ENCODE measurements at regions not wholly inside any gene's neighbourhood (a gene's known extent, or its start where the extent isn't known, plus 50 kb on each side); places are given as distances from the start of the nearest gene placed in this dataset.
A peak's percentile ranks its signal among the peaks of the same experiment; 100 is the strongest.
"Not testable (repeated sequence)": the region's sequence is repeated elsewhere in the genome, so short reads cannot be mapped to it uniquely, and the experiment has no call there.

DNA sequence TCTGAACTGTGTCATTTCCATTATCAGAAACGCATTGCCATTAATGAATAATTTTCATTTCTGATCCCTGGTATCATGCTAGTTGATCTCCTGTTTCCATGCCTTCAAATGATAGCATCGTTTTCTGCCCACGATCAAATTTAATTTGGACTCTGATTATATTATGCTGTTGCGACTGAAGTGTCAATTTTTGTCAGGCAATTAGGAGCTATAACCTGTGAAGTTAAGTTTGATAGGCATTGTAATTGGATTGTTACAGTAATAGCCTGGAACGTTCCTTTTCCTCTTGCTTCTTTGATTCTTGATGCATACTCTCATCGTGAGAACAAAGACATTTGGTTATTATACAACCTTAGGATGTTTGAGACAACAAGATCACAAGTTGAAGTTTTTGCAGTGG lies 356.3 kb downstream of the VRK1 start:
- no peak for DNase-seq

DNA sequence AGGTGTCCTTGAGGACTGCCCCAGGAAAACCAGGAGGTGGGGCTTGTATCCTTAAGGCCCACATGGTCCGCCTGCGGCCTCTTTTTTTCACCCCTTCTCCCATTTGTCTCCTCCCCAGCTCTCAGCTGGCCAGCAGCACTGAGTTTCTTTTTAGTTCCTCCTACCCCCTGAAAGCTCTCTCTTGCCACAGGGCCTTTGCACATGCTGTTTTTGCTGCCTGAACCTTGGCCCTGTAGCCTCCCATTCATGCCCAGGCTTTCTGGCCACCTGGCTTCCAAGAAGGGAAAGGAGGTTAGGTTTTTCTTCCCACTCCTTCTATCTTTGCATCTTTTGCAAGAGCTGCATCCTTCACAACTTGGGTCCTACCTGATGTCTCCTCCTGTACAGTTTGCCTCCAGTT lies 358.1 kb downstream of the VRK1 start:
- no peak for DNase-seq

DNA sequence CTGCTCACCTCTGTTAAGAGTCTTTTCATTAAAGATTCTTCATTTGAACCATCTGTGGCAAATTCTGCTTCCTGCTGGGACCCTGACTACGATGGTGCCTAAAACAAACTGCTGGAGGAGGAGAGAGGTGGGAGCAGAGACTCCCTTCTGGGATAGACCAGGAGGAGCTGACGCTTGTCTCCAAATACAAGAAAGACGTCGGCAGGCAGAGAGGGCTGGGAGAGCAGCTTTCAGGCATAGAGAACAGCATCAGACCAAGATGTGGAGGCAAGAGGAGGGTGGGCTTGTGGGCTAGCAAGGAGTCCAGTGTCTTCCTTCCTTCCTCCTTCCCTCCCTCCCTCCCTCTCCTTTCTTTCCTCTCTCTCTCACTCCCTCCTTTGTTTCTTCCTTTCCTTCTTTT lies 358.6 kb downstream of the VRK1 start:
- no peak for DNase-seq

DNA sequence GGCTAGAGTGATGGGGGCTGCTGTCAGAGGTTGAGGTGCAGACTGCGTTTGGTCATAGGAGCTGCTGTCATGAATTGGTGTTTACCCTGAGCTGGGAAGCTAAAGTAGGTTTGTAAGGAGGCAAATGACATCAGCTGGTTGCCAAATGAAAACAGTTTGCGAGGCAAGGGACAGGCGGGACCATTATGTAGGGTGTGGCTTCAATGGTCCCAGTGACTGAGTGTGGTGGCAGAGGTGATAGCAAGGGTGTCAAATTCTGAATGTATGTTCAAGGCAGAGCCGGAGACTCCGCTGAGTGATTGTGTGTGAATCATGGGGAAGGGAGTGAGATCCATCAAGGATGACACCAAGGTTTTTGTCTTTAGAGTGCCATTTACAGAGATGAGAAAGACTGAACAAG lies 359.5 kb downstream of the VRK1 start:
- no peak for DNase-seq

DNA sequence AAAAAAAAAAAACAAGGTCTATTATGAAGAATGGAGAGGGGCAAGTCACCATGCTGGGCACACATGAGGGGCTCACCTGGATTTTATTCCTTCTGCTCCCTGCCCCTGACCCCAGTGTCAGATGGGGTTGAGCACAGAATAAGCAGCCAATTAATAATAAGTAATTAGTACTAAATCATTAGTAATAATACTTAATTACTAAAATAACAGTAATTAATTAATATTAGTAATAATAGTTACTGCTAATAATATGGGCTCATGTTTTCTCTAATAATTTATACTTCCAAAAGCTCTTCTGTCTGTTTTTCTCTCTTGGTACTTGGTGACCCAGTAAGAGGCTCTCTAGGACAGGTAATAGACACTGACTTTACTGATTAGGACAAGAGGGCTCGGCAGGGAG lies 360.9 kb downstream of the VRK1 start:
- DNase-seq, result no peak

DNA sequence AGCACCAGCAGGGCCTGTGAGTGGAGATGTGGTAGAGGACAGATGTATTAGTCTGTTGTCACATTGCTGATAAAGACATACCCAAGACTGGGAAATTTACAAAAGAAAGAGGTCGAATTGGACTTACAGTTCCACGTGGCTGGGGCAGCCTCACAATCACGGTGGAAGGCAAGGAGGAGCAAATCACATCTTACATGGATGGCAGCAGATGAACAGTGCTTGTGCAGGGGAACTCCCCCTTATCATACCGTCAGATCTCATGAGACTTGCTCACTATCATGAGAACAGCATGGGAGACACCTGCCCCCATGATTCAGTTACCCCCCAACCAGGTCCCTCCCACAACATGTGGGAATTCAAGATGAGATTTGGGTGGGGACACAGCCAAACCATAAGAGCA lies 361.9 kb downstream of the VRK1 start:
- no peak for DNase-seq

DNA sequence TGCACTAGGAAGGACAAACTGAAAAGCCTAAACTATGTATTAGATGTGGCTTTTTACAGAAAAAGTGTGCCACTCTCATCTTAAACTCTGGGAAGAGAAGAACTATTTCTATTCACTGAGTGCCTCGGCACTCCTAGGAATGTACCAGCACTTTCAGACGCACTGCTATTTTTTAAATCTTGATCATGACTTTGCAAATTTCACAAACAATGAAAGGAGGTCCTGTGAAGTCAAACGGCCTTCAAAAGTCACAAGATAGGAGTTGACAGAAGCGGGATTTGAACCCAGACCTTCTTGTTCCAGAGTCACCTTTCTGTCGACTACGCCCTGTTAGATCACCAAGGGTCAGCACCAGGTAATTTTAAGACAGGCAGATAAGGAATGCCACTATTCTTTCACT lies 365.4 kb downstream of the VRK1 start:
- DNase-seq, result no peak

DNA sequence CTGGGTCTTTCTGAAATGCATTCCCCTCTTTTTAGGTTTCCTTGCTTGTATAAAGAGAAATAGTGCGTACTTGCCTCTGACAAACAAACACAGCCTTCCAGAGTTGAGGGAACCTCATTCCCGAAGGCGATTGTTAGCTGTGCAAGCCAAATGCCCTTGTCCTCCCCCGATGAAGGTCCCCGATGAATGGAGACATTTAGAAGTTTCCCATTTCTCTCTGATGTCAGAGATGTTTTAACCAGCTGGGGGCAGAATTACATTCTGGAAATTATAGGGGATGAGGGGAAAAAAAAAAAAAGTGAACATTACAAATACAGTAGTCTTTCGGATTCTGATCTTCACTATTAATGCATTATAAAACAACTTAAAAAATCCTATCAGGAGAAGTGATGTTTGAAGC lies 366.8 kb downstream of the VRK1 start:
- no peak for DNase-seq

DNA sequence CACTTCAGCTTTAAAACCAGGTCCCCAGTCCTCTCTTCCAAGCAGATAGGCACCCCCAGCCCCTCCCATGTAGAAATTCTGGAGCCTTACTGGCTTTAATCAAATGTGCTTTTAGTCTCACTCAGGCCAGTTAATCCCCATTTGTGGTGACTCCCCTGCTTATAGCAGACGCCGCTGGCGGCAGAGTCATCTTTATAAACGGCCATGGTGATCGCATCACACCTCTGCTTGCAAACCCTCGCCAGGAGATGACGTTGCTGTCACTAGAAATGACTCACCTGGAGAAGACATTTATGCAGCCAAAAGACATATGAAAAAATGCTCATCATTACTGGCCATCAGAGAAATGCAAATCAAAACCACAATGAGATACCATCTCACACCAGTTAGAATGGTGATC lies 369.3 kb downstream of the VRK1 start:
- DNase-seq, result no peak

DNA sequence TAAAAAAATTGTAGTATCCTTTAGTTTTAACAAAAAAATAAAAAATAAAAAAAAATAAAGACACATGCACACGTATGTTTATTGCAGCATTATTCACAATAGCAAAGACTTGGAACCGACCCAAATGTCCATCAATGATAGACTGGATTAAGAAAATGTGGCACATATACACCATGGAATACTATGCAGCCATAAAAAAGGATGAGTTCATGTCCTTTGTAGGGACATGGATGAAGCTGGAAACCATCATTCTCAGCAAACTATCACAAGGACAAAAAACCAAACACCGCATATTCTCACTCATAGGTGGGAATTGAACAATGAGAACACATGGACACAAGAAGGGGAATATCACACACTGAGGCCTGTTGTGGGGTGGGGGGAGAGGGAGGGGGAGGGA lies 370.4 kb downstream of the VRK1 start:
- DNase-seq, result not testable (repeated sequence)

DNA sequence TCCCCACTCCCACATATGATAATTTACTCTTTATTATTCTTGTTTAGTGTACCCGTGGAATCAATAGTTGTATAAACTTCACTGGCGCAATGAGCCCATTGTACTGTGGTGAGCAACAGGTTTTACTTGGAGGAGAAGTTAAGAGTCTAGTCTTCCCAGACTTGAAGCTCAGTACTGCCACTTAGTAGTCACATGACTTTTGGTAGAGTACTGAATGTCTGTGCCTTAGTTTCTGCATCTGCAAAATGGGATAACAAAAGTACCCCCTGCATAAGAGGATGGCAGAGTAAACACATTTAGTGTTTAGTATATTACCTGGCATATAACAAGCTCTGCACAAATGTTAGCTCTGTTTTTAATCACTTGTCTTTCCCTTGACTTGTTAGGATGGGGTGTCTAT lies 375.5 kb downstream of the VRK1 start:
- DNase-seq, result no peak

DNA sequence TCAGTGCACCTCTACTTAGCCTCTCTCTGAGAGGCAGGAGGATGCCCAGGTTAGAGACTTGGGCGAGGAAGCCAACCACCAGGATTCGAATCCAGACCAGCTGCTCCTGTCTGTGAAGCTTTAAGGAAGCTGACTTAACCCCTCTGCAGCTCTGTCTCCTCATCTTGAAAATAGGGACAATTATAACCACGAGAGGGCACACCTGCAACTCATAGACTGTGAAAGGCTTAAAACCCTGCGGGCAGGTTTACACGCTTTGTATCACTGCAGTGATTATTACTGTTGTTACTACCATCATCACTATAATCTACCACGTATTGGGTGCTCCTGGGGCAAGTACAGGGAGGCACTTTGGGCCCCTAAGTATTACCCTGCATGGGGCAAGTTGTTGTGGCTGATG lies 379.8 kb downstream of the VRK1 start:
- DNase-seq, result peak; percentile 22

DNA sequence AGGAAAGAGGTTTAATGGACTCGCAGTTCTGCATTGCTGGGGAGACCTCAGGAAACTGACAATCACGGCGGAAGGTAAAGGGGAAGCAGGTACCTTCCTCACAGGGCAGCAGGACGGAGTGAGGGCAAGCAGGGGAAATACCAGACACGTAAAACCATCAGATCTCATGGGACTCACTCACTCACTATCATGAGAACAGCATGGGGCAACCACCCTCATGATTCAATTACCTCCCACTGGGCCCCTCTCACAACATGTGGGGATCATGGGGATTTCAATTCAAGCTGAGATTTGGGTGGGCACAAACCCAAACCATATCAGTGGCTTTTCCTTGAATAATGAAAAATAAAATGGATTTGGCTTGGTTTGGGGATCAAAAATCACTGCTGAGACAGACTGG lies 380.5 kb downstream of the VRK1 start:
- DNase-seq, result no peak

DNA sequence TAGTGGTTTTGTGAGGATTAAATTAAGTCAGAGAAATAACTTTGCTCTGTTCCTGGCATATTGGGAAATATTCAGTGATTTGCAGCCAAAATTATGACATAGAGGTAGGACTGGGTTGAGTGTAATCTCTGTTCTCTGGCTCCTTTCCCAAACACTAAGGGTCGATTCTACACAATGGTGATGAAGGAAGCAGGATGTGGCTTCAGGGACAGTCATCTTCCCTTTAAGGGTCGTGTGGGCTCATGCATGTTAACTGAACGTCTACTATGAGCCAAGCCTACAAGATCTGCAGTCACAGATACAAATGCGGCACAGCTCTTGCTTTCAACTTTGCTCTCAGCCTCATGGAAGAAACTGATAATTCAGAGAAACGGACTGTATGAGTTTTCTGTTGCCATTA lies 381.6 kb downstream of the VRK1 start:
- no peak for DNase-seq

DNA sequence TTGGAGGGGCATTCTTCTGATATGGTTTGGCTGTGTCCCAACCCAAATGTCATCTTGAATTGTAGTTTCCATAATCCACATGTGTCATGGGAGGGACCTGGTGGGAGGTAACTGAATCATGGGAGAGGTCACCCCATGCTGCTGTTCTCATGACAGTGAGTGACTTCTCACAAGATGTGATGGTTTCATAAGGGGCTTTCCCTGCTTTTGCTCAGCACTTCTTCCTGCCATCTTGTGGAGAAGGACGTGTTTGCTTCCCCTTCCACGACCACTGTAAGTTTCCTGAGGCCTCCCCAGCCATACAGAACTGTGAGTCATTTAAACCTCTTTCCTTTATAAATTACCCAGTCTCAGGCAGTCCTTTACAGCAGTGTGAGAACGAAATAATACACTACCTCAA lies 382.4 kb downstream of the VRK1 start:
- no peak for DNase-seq

DNA sequence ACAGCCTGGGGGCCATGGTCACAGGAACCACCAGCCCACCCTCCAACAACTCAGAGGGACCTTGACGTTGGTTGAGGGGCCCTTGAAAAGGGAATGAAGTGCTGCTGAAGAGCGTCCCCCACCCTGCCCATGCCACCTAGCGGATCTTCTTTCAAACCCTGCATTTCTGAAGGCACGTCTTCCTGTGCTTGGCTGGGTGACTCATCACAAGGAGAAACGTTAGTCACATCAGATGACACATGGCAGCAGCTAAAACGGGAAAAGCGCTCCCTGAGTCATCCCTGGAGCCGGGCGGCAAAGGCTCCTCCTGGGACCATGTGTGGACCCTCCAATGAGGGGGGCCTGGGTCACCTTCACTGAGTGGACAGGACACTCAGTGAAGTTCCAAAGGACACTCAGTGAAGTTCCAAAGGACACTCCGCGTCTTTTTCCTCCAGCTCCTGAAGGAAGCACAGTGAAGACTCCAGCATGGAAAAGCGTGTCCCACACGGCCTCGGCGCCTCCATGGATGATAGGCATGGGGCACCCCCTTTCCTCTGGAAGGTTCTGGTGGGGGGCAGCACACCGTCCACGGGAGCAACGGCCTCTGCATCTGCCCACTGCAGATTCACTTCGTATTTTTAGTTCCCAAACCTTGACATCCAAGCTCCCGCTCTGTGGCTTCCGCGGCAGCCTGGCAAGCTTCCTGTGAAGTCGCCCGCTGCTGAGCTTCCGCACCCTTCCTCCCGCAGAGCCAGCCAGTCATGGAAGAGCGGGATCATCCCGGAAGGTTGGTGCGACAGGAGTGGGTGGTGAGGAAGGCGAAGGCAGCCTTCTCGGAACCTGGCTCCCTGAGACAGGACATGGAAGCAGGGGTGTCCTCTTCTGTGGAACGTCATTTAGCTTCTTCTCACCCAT lies 383.4 kb downstream of the VRK1 start:
- DNase-seq, result no peak

DNA sequence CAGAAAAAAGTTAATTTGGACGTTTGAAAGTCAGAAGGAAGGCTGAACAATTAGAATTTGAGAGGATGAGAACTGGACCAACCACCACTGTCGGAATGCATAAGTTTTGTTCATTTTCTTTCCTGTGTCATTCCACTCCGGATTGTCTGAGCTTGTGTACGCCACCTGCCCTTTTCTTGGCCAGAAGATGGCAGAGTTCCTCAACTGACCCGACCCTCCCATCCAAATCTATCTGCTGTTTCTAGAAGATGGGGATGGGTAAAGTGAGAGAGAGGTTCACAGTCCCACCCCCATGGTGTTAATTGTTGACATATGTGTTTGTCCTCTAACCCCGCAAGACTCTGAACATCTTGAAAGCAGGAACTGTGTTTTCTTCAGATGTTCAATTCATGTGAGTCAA lies 388.0 kb downstream of the VRK1 start:
- peak; percentile 21 for DNase-seq

DNA sequence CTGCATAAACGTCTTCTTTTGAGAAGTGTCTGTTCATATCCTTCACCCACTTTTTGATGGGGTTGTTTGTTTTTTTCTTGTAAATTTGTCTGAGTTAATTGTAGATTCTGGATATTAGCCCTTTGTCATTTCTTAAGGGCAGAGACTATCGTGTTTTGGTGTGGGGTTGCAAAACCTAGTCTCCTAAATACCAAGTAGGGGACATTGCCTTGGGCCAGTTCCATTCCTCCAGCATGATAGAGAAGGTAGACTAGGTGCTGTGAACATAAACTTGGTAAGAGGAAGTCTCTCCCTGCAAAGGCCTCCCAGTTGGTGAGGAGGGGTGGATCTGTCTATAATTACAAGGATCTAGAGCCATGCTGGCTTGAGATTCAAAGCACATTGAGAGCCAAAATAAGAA lies 390.7 kb downstream of the VRK1 start:
- DNase-seq, result no peak

DNA sequence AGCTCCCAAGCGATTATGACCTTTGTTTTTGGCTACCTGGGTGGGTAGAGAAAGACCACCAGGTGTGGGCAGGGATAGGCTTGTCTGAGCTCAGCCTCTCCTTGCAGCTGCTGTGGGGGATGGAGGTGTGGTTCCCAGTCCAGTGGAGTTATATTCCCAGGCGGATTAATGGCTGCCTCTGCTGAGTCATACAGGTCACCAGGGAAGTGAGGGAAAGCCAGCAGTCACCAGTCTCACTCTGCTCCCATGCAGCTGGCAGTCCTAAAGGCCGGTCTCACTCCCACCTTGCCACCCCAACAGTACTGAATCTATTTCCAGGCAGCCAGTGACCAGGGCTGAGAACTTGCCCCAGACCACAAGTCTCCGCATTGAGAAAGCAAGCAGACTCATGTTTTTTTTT lies 399.2 kb downstream of the VRK1 start:
- DNase-seq, result no peak

DNA sequence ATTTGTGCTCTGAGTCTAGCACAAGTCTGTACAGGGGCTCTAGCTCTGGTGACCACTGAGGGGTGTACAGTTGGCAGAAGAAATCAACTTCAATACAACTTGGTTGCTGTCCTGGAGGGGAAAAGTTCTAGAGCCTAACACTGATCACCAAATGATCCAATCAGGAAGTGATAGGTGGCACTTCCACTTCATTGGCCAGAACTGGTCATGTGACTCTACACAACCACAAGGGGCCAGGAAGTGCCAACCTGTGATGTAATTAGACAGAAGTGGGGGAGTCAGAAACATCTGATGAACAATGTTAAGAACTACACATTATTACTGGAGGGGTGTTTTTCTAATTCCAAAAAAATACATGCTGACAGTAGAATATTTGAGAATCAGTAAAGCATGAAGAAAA lies 401.6 kb downstream of the VRK1 start:
- no peak for DNase-seq

DNA sequence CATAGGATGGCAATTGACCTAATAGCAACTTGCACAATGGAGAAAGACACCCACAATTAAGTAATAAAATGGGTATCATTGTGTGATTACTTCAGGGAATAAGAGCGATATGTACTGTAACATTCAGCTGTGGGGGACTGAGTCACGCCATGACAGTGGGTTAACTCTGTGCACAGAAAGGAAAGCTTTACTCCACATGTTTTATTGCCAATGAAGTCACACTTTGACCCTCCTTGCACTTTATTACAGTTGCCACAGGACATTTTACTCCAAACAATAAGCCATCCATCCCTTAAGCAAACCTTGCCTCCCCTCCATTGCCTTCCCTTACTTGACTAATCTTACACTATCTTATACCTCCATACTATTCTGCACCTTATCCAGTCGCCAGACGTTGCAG lies 403.1 kb downstream of the VRK1 start:
- no peak for DNase-seq

DNA sequence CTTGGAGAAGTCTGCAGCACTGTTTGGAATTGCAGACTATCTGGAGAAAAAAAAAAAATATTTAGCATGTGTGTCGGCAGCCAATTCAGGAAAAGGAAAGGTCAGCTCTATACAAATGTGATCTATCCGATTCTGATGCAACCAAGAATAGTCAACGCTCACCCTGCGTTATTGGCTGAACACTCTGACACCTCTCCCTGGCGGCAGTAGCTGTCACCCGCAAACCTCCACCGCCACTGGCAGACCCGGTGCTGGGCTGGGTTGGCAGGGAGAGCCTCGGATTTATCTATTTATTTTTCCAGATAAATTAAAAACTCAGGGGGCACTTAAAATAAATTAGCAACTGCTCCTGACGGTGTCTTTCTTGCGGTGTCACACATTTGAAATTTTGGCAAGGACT lies 409.7 kb downstream of the VRK1 start:
- DNase-seq, result no peak

DNA sequence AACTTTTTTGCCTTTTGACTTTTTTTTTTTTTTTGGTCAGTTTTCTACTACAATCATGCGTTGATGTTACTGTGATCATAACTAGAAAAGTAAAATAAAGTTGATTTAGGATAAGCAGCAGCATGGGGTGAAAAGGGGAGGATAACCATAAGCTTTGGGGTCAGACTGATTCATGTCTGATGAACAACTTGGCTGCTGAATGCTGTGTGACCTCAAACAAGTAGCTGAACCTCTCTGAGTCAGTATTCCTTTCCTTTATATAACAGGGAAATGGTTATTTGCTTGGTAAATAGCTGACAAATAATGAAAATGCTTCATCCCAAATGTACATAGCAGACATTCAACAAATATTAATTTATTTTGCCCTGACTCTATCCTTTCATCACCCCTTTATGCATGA lies 413.0 kb downstream of the VRK1 start:
- DNase-seq, result no peak

DNA sequence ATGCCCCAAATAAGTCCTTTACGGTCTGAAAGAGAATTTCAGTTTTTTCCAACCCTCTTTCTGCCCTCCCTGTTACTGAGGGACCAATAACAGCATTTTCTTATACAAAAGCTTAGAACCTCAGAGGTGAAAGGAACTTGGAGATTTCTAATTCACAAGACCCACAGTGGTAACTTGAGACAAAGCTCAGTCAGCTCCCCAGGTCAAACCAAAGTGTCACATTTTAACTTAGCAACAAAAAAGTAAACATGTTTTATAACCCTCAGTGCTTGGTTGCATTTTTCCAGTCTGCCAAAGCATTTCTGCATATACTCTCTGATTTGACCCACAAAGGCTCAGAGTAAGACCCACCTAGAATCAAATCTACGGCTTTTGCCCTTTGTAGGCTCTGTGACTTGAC lies 415.2 kb downstream of the VRK1 start:
- no peak for DNase-seq

DNA sequence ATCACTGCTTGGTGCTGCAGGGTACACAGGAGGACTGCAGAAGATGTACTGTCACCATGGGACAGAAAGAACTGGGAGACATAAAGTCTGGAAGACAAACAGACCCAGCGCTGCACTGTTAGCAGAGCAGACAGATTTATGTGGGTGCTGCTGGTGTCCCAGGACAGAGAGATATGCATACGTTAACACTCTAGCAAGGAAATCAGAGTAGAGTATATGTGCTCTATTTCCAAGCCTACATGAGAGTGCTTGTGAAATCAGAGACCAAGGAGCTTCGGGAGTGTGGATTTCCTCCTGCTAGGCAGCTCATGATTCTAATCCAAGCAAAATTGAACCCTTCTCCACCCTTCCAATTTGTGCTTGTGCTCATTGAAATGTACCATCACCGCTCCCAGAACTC lies 416.5 kb downstream of the VRK1 start:
- no peak for DNase-seq
